Middle frontal gyrus (tissue), 1 donor: ENCODE measurements at regions not wholly inside any gene's neighbourhood (a gene's known extent, or its start where the extent isn't known, plus 50 kb on each side); places are given as distances from the start of the nearest gene placed in this dataset.

Source experiments
- DNase-seq: peaks from one replicate; pipeline ENCODE4 v3.0.0-alpha.2; 2015; ENCODE audit warnings: low spot score; ENCODE audit errors: extremely low spot score

DNA sequence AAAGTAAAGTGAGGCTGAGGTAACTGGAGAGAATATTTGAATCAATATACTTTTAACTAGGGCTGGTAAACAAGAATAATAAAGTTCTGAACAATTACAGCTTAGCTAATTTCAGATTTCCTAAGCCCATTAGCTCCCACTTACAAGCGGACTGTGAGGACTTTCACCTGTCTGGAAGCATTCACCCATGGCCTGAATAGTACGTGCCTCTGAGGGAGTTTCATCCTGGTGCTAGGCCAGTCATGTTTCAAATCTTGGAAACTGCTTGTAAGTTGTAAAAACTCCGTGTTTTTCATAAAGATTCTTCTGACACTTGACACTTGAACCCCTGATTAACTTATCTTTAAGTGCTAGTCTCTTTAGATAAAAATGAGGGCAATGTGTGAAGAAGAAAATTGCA, 975.2 kb upstream of the GHITM start:
- DNase-seq: no peak

DNA sequence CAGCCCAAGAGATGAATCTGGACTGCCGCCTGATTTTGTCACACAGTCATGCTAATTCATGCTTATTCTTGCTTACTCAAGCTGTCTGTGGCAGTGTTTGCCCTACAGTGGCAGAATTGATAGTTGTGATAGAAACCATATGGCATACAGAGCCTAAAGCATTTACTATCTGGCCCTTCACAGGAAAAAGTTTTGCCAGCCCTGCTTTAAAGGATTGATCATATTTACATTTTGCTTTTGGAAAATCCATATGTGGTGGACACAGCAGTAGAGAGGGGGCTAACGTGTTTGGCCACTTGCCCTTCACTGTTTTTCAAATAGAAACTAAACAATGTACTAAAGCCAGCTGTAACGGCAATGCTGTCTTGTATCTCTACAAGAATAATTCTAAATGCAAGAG, 974.0 kb upstream of the GHITM start:
- DNase-seq: no peak

DNA sequence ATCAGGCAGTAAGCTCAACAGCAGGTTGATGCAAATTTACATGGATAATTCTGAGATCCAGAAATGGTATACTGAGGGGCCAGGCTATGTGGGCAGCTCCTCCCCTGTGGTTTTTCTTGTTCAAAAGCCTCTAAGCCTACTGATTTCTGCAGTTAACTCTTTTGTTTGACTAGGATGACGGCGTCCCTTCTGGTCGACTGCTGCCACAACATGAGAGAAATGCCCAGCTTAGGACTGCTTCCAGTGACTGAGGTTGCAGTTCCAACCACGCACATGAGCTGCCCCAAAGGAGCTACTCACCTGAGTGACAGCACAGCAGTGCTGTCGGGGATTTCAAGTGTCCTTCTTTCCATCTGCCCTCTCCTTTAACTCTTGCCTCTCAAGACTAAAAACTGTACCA, 973.0 kb upstream of the GHITM start:
- DNase-seq: no peak

DNA sequence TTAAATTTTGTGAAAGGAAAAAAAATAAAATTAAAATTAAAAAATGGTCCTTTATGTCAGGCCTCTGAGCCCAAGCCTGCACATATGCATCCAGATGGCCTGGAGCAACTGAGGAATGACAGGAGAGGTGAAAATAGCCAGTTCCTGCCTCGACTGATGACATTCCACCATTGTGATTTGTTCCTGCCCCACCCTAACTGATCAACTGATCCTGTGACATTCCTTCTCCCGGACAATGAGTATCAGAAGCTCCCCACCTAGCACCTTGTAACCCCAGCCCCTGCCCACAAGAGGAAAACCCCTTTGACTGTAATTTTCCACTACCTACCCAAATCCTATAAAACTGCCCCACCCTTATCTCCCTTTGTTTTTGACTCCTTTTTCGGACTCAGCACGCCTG, 972.2 kb upstream of the GHITM start:
- no peak for DNase-seq

DNA sequence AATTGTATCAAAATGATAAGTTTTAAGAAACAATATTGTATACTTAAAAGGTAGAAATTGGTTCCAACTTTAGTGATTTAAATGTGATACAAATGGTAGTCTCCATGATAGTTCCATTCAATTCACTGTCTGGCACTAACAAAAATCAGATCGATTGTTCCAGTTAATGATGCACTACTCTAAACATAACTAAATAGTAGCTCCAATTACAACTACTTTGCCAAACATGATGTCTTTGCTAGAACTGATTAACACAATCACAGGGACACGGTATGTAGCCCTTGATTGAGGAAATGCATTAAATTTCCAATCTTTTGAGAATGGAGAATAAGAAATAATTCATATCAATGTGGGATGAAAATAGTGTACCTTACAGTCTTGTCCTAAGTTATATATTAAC, 962.4 kb upstream of the GHITM start:
- DNase-seq: no peak

DNA sequence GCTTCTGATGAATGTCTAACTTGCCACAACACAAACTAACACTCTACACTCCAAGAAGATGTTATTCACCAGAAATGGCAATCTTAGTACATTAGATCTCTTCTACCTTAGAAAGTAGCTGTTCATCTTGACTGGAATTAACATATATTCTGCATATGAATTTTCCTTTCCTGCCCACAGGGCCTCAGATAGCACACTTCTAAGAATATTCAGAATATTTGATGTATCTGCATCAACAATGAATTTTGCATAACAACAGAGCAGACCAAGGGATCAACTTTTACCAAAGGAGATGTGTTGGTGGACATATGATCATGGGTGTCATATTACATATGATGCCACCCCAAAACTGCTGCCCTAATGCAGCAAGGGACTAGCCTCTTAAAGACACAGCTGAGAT, 960.8 kb upstream of the GHITM start:
- DNase-seq: no peak

DNA sequence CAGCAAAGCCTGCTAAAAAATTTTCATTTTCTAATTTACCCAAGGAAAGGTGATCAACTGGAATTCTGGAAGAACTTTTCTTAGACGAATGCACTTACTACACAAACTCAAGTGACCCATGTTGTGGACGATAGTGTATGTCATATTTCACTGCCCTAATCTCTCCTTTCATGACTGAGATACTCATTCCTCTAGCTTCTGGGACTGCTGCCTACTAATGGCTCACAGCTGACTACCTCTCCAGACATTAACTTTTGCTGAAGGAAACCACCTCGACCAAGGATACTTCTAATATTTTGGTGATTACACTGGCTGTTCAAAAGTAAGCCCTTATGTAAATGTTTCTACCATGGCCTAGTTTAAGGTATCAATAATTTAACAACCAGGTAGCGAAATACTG, 959.9 kb upstream of the GHITM start:
- no peak for DNase-seq

DNA sequence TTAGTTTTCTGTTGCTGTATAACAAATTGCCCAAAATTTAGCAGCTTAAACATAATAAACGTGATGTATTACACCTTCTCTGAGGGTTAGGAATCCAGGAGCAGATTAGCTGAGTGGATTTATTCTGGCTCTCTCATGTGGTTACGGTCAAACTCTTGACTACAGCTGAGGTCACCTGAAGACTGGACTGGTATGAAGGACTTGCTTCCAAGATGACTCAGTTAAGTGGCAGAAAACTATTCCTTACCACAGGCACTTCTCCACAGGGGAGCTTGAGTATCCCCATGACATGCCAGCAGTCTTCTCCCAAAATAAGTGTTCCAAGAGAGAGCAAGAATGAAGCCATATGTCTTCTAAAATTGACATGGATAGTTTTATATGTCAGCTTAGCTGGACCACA, 957.2 kb upstream of the GHITM start:
- no peak for DNase-seq

DNA sequence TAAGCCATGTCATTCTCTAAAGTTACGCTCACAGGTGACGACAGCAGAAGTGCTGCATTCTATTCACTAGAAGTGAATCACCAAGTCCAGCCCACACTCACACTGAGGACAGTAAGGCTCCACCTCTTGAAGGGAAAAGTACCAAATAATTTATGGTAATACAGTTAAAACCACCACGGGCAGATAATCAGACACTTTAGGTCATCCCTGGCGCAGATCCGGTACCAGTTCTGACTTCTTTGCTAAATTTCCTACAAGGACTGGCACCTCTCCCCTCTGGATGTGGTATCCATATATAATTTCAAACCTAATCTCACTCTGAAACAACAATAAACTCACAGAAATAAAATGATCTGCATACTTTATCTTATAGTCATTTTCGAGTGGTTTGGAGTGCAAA, 954.7 kb upstream of the GHITM start:
- DNase-seq: no peak

DNA sequence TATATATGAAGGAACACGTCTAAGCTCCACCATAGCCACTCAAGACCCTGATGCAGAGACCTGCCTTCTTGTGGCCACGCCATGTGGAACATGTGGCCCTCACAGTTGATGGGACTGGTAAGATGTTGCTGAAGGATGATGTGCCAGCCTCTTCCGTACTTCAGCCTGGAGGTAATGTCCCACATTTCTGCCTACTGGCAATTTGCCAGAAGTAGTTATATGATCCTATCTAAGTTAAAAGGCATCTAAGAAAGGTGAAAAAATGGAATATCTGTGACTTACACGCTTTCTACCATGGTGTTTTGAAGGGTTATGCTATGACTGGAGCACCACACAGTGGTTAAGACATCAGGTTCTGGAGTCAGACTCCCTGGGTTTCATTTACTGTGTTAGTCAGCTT, 948.7 kb upstream of the GHITM start:
- DNase-seq: no peak

DNA sequence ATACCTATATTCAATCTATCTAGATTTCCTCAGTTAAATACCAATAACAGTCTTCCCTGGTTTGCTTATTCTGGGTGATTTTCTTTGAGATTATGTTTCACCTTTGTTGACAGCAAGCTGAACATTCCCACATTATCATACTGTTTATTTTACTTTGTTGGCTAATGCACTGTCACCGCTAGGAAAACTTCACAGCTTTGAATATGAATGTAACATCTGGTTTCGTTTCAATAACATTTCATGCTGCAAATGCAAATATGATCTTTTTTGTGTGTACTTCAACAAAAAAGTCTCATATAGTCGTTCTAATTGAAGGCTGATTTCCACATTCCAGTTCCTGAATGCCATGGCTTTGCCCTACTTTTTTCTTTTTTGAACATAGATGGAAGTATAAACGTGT, 946.3 kb upstream of the GHITM start:
- DNase-seq: no peak

DNA sequence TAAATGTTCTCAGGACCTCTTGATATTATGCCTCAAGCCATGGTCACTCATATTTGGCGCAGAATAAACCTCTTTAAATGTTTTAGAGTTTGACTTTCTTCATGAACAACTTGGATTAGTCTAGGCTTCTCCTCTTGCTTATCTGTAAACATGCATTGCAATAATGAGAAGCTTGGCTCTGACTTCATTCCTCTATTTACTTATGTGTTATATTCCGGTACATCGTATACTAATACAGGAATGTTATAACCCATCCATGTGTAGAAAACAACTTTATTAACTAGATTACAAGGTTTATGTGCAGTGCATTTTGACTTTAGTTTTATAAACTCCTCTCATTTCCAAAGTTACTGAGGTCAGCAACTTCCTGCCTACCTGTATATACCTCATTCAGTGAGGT, 944.3 kb upstream of the GHITM start:
- DNase-seq: no peak

DNA sequence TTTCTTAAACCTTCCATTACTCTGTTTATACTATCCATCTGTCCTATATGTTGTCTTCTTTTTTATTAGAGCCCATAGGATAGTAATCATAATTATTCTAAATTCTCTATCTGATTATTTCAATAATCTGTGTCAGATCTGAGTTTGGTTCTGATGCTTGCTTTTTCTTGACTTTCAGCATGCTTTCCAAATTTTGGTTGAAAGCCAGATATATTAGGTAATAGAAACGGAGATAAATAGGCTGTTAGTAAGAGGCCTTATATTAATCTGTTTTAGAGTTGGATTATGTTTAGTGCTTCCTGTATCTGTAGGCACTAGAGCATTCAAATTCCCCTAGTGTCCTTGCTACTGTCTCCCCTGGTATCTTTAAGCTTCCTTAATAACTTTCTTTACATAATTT, 939.9 kb upstream of the GHITM start:
- no peak for DNase-seq

DNA sequence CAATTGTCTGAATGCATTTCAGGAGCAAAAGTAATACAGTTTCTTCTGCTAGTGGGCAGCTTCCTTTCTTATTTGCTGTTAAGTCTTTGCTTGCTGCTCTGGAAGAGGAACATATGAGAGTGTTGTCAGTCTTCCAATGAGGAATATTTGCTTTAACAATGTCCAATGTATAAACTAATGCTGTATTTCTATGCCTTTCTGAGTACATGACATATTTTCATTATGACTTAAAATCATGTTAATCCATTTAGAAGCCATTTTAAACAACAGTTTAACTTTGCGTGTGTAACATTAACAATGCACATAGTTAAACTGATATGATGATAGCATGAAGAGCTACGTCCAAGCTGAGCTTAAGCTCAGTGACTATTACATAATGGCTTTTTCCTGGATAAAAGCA, 933.4 kb upstream of the GHITM start:
- DNase-seq: no peak

DNA sequence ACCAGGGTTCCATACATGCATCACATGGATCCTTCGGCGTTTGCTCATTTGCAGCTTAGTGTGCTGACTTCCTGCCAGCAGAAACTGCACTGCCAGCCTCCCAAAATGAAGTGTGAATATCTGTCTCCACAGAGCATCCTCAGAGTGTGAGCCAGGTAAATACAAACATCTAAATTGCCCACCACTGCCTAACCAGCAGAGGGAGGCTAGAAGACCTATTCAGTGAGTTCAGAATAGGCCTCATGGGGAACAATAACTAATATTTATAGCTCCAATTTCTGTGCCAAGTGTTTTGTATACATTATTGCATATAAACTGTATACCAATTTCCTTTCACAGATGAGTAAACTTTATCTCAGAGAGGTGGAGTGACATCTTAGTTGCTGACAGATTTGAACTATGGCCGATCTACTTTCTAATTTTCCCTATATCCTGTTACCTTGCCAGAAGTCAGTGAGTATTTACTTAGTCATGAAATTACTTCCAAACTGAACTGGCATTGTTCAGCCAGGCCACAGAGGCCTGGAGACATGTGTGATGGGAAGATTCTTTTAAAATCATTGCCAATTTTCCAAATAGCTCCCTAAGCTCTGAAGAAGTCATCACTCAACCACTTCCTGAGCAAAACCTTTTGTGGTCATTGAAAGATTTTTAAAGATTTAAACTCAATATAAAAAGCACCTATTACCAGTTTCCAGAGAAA, 926.5 kb upstream of the GHITM start:
- no peak for DNase-seq

DNA sequence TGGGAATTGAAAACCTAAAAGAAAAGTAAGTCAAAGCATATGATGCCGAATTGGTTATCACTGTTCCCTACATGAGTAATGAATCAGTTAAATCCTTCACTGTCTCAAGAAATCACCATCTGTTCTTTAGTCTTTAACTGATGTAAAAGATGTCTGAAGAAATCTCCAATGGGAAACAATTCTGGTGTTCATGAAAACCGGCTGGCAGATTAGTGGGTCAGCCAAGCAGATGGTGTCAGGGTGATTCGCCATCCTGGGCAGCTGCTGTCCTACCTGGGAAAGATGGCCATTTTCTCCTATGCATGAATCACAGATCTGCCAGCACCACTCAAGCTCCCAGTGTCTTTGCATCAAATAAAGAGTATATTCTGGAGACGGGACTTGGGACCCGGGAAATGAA, 925.2 kb upstream of the GHITM start:
- DNase-seq: no peak

DNA sequence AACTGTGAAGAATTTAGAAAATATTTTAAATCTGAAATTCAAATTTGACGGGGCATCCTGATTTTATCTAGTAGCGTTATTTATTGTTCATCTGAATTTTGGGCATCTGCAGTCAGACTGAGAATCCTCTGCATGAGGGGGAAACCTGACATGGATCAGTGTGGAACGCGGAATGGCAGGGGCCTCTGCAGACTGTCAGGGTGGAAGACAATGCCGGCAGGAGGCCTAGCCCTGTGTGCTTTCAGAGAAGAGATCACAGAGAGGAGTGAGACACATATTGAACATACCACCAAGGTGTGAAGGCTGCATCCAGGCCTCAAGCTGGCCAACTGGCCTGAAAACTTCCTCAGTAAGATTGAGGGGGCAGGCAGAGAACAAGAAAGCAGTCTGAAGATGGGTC, 921.1 kb upstream of the GHITM start:
- DNase-seq: no peak

DNA sequence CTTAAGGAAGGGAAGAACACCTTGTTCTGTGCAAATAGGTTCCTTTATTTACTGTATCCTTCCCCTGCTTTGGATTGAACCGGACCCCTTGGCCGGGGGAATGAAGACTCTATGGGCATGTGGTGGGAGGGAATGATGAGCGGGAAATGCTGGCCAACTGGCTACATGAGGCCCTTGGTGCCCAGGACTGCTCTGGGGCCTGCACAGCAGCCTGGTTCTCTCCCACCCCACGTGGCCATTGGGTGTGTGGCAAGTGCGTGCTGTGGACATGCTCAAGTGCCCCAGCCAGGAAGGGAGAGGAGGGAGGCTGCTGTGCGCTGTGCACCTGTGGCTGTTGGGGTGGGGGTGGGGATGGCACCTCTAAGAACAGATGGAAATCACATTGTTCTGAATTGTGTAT, 917.0 kb upstream of the GHITM start:
- no peak for DNase-seq

DNA sequence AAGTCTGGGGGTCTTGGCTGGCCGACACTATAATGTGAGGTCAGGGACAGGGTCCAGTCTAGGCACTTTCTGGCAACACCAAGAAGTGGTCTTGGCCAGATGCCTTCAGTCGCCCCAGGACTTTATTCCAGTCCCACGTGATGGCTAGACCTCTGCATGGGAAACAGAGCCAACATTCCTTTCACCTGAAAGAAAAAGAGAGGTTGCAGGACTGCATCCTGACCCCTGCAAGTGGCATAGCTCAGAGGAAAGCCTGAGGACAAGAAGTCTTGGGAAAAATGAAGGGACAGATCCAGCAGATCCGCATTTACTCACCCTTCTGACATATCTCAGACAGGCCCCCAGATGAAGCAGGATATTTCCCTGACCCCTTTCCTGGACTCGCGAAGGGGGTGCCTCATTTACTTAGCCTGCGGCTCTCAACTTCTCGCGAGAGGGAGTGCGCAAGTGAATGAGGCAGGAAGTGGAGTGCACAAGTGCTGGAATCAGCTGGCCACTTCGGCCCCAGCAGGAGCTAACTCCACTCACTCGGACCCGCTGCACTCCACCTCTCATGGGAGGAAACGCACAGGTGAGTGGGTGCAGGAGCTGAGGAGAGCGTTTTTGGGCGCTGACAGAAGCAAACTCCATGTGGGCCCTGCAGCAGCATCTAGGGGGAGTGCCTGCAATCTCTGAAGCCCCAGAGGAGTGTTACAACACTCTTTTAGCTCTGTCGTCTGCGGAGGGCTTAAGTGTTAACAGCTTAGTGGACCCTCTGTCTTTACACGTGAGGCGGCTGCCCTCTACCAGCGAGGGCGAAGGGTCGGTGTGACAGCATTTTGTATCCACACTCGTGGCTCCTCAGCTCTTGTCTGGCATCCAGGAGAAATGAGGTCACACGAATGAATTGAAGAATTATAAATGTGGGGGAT, 916.2 kb upstream of the GHITM start:
- no peak for DNase-seq

DNA sequence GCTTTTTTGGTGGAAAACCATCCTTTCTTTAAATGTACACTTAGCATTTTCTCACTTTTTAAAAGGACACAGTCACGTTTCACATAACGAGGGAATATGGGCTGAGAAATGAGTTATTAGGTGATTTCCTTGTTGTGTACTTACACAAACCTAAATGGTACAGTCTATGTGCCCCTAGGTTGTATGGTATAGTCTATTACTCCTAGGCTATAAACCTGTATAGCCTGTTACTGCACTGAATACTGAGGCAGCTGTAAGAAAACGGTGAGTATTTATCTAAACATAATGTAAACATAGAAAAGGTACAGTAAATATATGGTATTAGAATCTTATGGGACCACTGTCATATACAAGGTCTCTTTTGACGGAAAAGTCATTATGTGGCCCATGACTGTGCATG, 913.5 kb upstream of the GHITM start:
- no peak for DNase-seq

DNA sequence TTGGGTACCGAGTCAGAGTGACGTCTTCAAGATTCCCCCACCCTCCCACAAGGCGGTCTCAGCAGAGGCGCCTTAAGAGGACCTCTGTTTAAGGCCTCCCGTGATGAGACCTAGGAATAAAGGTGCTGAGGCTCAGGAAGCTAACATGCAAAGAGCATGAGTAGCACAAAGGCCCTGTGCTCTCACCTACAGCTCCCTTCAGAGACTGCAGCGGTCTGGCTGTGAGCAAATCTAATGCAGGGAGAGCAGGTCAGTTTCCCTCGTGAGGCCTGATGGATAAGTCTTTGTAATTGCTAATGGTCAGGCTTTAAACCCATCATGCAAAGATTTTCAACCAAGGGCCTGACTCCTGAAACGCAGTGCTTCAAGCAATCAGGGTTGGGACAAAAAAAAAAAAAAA, 909.3 kb upstream of the GHITM start:
- no peak for DNase-seq

DNA sequence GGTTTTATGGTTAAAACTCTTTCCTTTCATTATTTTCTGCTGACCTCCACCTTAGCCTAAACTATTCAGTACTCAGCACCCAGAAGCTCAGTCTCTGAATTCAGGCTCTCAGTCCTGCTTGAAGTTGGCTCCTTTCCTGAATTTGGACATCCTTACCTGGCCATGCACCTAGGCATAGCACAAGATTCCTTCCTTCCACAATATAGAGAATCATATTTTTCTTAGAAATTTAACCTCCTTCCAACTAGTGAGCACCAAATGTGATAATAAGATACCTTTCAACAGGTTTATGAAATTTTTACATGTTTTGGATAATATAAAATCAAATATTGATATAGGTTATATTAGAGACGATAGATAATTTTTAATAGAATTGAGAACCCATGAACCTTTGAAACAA, 905.6 kb upstream of the GHITM start:
- no peak for DNase-seq

DNA sequence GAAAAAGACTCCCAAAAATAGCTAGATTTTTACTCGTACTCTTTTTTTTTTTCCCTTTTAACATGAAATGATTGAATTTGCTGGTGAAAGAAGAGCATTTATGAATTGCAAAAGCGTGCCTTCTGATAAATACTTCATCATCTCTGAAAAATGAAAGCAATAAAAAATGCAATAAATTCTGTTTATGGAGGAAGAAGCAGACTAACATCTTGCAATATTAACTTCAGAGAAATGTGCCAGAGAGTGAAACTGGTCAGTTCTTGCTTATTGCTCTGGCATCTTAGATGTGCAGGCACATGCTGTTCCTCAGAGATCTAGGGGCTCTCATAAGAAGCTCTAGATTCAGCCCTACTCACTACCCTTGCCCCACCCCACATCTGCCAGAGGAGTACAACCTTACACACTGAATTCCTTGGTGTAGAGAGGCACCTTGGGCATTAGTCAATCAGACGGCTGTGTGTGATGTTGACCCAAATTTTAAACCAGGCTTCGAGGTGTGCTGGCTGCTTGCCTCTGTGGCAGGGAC, 891.1 kb upstream of the GHITM start:
- no peak for DNase-seq
